Osteoblast (primary cell): ENCODE measurements at regions not wholly inside any gene's neighbourhood (a gene's known extent, or its start where the extent isn't known, plus 50 kb on each side); places are given as distances from the start of the nearest gene placed in this dataset.

Source experiments
- DNase-seq: peaks from one replicate; pipeline ENCODE4 v3.0.0; 2011; ENCODE audit warnings: low spot score, mixed read lengths; ENCODE audit not compliant: insufficient read length; ENCODE audit errors: missing footprints
- H2AFZ ChIP-seq: 2 replicates; pipeline ENCODE4 v1.6.0; 2011; ENCODE audit warnings: mild to moderate bottlenecking, low read length
- H3K27ac ChIP-seq: 2 replicates; pipeline ENCODE4 v1.5.1; 2011; ENCODE audit warnings: mild to moderate bottlenecking, low read depth, low read length, moderate library complexity
- H3K27me3 ChIP-seq: 2 replicates; pipeline ENCODE4 v1.6.0; 2012; ENCODE audit warnings: mild to moderate bottlenecking, control low read depth, inconsistent platforms, low read length, moderate library complexity; ENCODE audit not compliant: insufficient read depth
- H3K36me3 ChIP-seq: 2 replicates; pipeline ENCODE4 v1.5.1; 2011; ENCODE audit warnings: mild to moderate bottlenecking, low read length, control low read depth, moderate library complexity; ENCODE audit not compliant: insufficient read depth
- H3K4me1 ChIP-seq: 2 replicates; pipeline ENCODE4 v1.5.1; 2011; ENCODE audit warnings: mild to moderate bottlenecking, low read length, control low read depth, moderate library complexity; ENCODE audit not compliant: insufficient read depth
- H3K4me2 ChIP-seq: 2 replicates; pipeline ENCODE4 v1.6.0; 2011; ENCODE audit warnings: mild to moderate bottlenecking, low read length; ENCODE audit not compliant: insufficient read depth
- H3K4me3 ChIP-seq: fragments of 200-600 bp; sonication (generic); 3 replicates; pipeline ENCODE4 v1.5.1; 2012; ENCODE audit warnings: mild to moderate bottlenecking, low read length, inconsistent platforms; ENCODE audit not compliant: insufficient read depth
- H3K79me2 ChIP-seq: 2 replicates; pipeline ENCODE4 v1.6.0; 2012; ENCODE audit warnings: mild to moderate bottlenecking, low read length, control low read depth, inconsistent platforms; ENCODE audit not compliant: insufficient read depth
- H3K9me3 ChIP-seq: 2 replicates; pipeline ENCODE4 v1.5.1; 2011; ENCODE audit warnings: low read depth, low read length, control low read depth
- H4K20me1 ChIP-seq: 2 replicates; pipeline ENCODE4 v1.6.0; 2012; ENCODE audit warnings: mild to moderate bottlenecking, low read length, control low read depth; ENCODE audit not compliant: insufficient read depth
- CTCF ChIP-seq: IDR thresholded peaks from 2 replicates; pipeline ENCODE4 v1.5.1; 2011; ENCODE audit warnings: mild to moderate bottlenecking, low read depth, low read length, moderate library complexity; ENCODE audit errors: extremely low read depth

DNA sequence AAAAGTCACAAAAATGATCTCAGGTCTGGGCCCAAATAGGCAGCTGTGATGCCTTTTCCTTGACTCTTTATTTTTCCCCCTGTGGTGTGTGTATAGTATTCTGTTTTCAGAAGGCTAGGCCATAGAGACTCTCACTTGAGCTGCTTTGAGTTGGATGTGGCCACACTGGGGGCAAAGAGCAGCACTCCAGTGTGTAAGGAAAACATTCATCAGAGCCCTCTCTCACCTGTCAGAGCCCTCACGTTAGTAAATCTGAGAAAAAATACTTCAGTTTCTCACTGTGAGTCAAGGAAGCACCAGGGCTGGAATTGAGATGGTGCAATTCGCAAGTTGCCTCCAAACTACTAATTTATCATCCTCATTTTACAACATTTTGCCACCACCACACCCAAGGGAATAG lies 136.1 kb downstream of the ST6GAL2 start:
- no peak overlapping the region for H2AFZ ChIP-seq
- DNase-seq = no peak
- no peaks in the 10 kb centered on the region for H4K20me1 ChIP-seq
- no peak overlapping the region for H3K4me2 ChIP-seq
- no peaks in the 10 kb centered on the region for H3K9me3 ChIP-seq
- H3K27me3 ChIP-seq = no peaks in the 10 kb centered on the region
- no peak overlapping the region for H3K4me3 ChIP-seq
- TF ChIP-seq CTCF = no peak
- H3K4me1 ChIP-seq = no peaks in the 10 kb centered on the region
- H3K36me3 ChIP-seq = no peaks in the 10 kb centered on the region
- H3K79me2 ChIP-seq = no peaks in the 10 kb centered on the region
- H3K27ac ChIP-seq = no peak overlapping the region
